ENCODE measurements at regions not wholly inside any gene's neighbourhood (a gene's known extent, or its start where the extent isn't known, plus 50 kb on each side); places are given as distances from the start of the nearest gene placed in this dataset.

- H3F3A ChIP-seq (ENCODE audit: control insufficient read depth, insufficient read depth): no peaks in the 10 kb centered on the region
- H3K4me1 ChIP-seq (ENCODE audit: control insufficient read depth, low read length): no peaks in the 10 kb centered on the region
- no peaks in the 10 kb centered on the region for H4K20me1 ChIP-seq (ENCODE audit: control insufficient read depth, insufficient read depth, low read depth, low read length)
- H3K9me2 ChIP-seq (replicated peaks; ENCODE audit: control insufficient read depth, low read length): no peaks in the 10 kb centered on the region
- no peak overlapping the region for H3K27ac ChIP-seq (ENCODE audit: low read depth, low read length)
- no peak overlapping the region for H3K4me2 ChIP-seq (ENCODE audit: low read length)
- no peak overlapping the region for H3K4me3 ChIP-seq (ENCODE audit: low read length)
- no peaks in the 10 kb centered on the region for H3K27me3 ChIP-seq (ENCODE audit: control insufficient read depth, low read length)
- no peak for TF ChIP-seq CTCF (IDR thresholded peaks at IDR 0.05; ENCODE audit: low read depth, low read length, poor library complexity, severe bottlenecking)
- TF ChIP-seq EZH2phosphoT487 (IDR thresholded peaks at IDR 0.05; ENCODE audit: borderline replicate concordance, low read length): no peak
- no peaks in the 10 kb centered on the region for H3K36me3 ChIP-seq (ENCODE audit: control insufficient read depth, low read length)
- H3K9me3 ChIP-seq (ENCODE audit: control insufficient read depth, insufficient read depth, low read length): no peaks in the 10 kb centered on the region
- no peaks in the 10 kb centered on the region for H3K79me2 ChIP-seq (ENCODE audit: control insufficient read depth, low read length)
These were observed 184.3 kb upstream of the NUDT6 start for GRCh38 chr4:123106747-123107146.

GRCh38 chr4:123107444-123108252, 185.3 kb upstream of the NUDT6 start:
- H3K36me3 ChIP-seq (ENCODE audit: control insufficient read depth, low read length): no peaks in the 10 kb centered on the region
- TF ChIP-seq EZH2phosphoT487 (IDR thresholded peaks at IDR 0.05; ENCODE audit: borderline replicate concordance, low read length) (no peak), CTCF (IDR thresholded peaks at IDR 0.05; ENCODE audit: low read depth, low read length, poor library complexity, severe bottlenecking) (no peak)
- H4K20me1 ChIP-seq (ENCODE audit: control insufficient read depth, insufficient read depth, low read depth, low read length): no peaks in the 10 kb centered on the region
- H3K4me1 ChIP-seq (ENCODE audit: control insufficient read depth, low read length): no peaks in the 10 kb centered on the region
- H3K9me3 ChIP-seq (ENCODE audit: control insufficient read depth, insufficient read depth, low read length): no peaks in the 10 kb centered on the region
- H3K4me3 ChIP-seq (ENCODE audit: low read length): no peak overlapping the region
- H3K27me3 ChIP-seq (ENCODE audit: control insufficient read depth, low read length): no peaks in the 10 kb centered on the region
- no peaks in the 10 kb centered on the region for H3F3A ChIP-seq (ENCODE audit: control insufficient read depth, insufficient read depth)
- H3K4me2 ChIP-seq (ENCODE audit: low read length): no peak overlapping the region
- no peak overlapping the region for H3K27ac ChIP-seq (ENCODE audit: low read depth, low read length)
- no peaks in the 10 kb centered on the region for H3K9me2 ChIP-seq (replicated peaks; ENCODE audit: control insufficient read depth, low read length)
- H3K79me2 ChIP-seq (ENCODE audit: control insufficient read depth, low read length): no peaks in the 10 kb centered on the region

DNA sequence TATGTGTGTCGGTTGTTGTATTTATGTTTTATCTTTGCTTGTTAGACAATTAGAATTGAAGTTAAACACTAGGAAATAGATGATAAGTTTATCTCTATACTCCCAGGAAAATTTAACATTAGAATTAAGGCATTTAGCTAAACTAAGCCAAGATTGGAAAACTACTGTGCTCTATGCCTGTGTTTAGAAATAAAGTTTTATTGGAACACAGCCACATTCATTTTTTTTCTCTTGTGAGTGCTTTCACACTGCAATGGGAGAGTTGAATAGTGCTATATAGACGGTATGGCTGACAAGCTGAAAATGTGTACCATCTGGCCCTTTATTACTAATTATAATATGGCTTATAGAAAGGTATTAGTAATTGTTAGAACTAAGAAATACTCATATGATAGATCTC, 186.7 kb upstream of the NUDT6 start:
- H3K4me1 ChIP-seq (ENCODE audit: control insufficient read depth, low read length): no peaks in the 10 kb centered on the region
- no peaks in the 10 kb centered on the region for H3F3A ChIP-seq (ENCODE audit: control insufficient read depth, insufficient read depth)
- no peak overlapping the region for H3K4me2 ChIP-seq (ENCODE audit: low read length)
- H3K79me2 ChIP-seq (ENCODE audit: control insufficient read depth, low read length): no peaks in the 10 kb centered on the region
- H3K36me3 ChIP-seq (ENCODE audit: control insufficient read depth, low read length): no peaks in the 10 kb centered on the region
- peaks cover 10% of the 10 kb centered on the region for H3K9me3 ChIP-seq (ENCODE audit: control insufficient read depth, insufficient read depth, low read length)
- TF ChIP-seq CTCF (IDR thresholded peaks at IDR 0.05; ENCODE audit: low read depth, low read length, poor library complexity, severe bottlenecking) (no peak), EZH2phosphoT487 (IDR thresholded peaks at IDR 0.05; ENCODE audit: borderline replicate concordance, low read length) (no peak)
- H4K20me1 ChIP-seq (ENCODE audit: control insufficient read depth, insufficient read depth, low read depth, low read length): no peaks in the 10 kb centered on the region
- no peaks in the 10 kb centered on the region for H3K9me2 ChIP-seq (replicated peaks; ENCODE audit: control insufficient read depth, low read length)
- no peak overlapping the region for H3K27ac ChIP-seq (ENCODE audit: low read depth, low read length)
- H3K27me3 ChIP-seq (ENCODE audit: control insufficient read depth, low read length): no peaks in the 10 kb centered on the region
- H3K4me3 ChIP-seq (ENCODE audit: low read length): no peak overlapping the region
